T-helper 2 cell (primary cell): ENCODE measurements at regions not wholly inside any gene's neighbourhood (a gene's known extent, or its start where the extent isn't known, plus 50 kb on each side); places are given as distances from the start of the nearest gene placed in this dataset.
"Not testable (repeated sequence)": the region's sequence is repeated elsewhere in the genome, so short reads cannot be mapped to it uniquely, and the experiment has no call there.

ENCODE experiments used
- DNase-seq, 5 experiments: peaks; one replicate each; pipeline versions ENCODE4 v3.0.0 to v3.0.0-alpha.2; 2012 to 2022

GRCh38 chr1:4175566-4176405 is 275.7 kb upstream of the C1orf174 start:
- no peak for DNase-seq

- DNase-seq: no peak
Observed at GRCh38 chr1:4176841-4177240, 276.8 kb upstream of the C1orf174 start.

GRCh38 chr1:4177425-4178150 is 277.5 kb upstream of the C1orf174 start:
- DNase-seq: peak in 1 of 5 experiments; percentile 6

GRCh38 chr1:4178501-4179113 is 278.5 kb upstream of the C1orf174 start:
- no peak for DNase-seq

GRCh38 chr1:4179914-4180735 is 280.1 kb upstream of the C1orf174 start:
- no peak for DNase-seq

GRCh38 chr1:4186486-4186885 is 286.4 kb upstream of the C1orf174 start:
- not testable (repeated sequence) for DNase-seq

GRCh38 chr1:4203501-4203900 is 303.4 kb upstream of the C1orf174 start:
- DNase-seq: no peak

DNA sequence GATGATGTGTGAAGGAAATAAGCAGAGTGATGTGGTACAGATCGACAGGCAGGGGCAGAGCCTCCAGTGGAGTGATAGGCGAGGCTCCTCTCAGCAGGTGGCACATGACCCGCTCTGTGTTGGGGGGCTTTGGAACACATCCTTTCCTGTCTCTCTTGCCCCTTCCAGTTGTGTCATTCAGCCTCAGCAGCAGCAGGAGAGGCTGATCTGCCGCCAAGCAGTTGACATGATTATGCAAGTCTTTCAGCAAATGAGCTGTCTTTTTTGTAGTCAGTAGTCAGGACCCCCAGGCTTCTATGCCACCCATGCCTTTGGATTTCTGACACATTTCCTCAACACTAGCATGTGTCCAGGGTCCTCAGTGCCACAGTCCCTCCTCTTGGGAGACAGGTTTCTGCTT is 307.1 kb upstream of the C1orf174 start:
- DNase-seq: no peak

GRCh38 chr1:4207842-4208692 is 308.0 kb upstream of the C1orf174 start:
- DNase-seq: no peak

DNA sequence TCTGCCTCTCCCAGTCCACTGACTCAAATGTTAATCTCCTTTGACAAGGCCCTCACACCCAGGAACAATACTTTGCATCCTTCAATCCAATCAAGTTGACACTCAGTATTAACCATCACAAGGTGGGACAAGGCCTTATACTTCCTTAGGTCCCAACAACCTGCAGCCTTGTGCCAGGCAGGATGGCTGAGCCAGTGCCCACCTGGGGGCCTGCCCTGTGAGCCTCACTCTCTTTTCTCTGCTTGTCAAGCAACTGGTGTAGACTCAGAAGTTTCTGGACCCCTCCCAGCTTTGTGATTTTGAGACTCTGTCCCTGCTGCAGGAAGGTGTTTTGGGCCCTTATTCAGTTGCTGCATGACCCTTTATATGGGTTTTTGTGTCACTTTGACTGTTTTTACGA is 310.0 kb upstream of the C1orf174 start:
- no peak for DNase-seq

GRCh38 chr1:4212796-4213195 is 312.7 kb upstream of the C1orf174 start:
- no peak for DNase-seq

- no peak for DNase-seq
Observed at GRCh38 chr1:4213366-4213973, 313.4 kb upstream of the C1orf174 start.

DNA sequence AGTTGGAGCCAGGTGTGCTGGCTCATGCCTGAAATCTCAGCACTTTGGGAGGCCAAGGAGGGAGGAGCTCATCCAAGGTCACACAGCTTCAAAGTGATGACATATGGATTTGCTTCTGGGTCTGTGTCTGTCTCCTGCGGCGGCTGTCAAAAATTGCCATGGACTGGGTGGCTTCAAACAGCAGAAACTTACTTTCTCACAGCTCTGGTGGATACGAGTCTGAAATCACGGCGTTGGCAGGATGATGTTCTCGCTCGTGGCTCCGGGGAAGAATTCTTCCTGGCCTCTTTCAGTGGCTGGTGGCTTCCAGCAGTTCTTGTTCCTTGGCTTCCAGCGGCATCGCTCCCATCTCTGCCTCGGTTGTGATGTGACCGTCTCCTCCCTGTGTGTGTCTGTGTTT is 314.8 kb upstream of the C1orf174 start:
- no peak for DNase-seq

- no peak for DNase-seq
Observed at GRCh38 chr1:4215391-4215790, 315.3 kb upstream of the C1orf174 start.

GRCh38 chr1:4216231-4216630 is 316.2 kb upstream of the C1orf174 start:
- DNase-seq: no peak

DNA sequence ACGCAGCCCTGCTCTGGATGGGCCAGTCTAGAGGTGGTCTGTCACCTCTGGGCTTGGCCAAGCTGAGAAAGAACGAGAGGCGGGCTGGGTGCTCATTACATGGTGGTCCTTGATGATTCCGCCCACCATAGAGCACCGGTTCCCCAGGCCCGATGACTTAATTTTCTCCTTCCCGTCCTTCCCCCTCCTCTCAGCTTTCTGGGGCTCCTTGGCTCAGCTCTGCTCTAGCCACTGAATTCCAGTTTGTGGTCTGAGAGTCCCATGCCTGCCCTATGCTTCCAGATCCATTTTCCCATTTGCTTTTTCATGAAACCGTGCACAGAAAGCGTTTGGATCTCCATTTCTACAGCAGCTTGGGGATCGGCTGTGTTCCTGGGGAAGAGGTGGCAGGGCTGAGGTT is 318.5 kb upstream of the C1orf174 start:
- DNase-seq: no peak

DNA sequence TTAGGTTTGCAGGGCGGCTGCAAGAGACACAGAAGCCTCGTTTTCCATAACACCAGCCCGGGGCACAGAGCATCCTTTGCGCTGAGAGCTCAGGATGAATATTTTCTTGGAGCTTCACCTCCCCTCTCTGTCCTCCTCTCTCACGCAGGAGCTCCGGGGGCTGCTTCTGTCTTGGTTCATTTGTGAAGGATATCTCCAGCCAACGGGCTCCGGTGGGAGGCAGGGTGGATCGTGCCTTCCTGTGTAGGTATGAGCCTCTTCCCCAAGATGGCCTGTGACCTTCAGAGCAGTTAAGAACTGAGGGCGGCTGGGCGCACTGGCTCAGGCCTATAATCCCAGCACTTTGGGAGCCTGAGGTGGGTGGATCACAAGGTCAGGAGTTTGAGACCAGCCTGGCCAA is 319.0 kb upstream of the C1orf174 start:
- no peak for DNase-seq

- DNase-seq: no peak
Observed at GRCh38 chr1:4219826-4220225, 319.8 kb upstream of the C1orf174 start.

- no peak for DNase-seq
Observed at GRCh38 chr1:4220362-4220761, 320.3 kb upstream of the C1orf174 start.

GRCh38 chr1:4221107-4221506 is 321.0 kb upstream of the C1orf174 start:
- no peak for DNase-seq
